ENCODE measurements at regions not wholly inside any gene's neighbourhood (a gene's known extent, or its start where the extent isn't known, plus 50 kb on each side); places are given as distances from the start of the nearest gene placed in this dataset.

DNA sequence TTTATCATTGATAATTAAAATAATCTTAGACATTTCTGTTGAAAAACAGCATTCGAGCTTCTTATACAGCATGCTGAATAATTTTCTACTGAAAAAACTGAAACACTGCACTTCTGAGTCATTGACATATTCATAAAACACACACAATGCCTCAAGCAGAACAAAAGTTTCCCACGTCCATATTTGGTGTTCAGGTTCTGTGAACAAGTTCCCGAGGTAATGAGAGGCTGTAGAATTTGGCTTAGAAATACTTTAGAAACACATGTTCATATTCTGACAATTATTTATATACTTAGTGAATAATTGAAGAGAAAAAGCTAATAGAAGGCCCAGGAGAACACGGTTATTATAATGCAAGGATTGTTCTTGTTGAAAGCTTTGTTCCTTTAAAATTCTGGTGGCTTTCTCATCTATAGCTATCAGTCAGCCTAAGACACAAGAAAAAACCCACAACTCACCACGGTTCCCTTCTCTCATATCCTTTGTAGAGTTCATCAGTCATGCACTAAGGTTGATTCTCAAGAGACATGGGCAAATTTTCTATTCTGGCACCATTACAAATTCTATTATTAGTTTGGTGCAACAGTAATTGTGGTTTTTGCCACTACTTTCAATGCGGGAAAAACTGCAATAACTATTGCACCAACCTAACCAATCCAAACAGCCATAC lies 194.4 kb downstream of the TMX3 start:
- DNase-seq = no peak

GRCh38 chr18:68519336-68519735 lies 195.6 kb downstream of the TMX3 start:
- DNase-seq = no peak

- no peak for DNase-seq
Observed at GRCh38 chr18:68509902-68510301, 205.0 kb downstream of the TMX3 start.

DNA sequence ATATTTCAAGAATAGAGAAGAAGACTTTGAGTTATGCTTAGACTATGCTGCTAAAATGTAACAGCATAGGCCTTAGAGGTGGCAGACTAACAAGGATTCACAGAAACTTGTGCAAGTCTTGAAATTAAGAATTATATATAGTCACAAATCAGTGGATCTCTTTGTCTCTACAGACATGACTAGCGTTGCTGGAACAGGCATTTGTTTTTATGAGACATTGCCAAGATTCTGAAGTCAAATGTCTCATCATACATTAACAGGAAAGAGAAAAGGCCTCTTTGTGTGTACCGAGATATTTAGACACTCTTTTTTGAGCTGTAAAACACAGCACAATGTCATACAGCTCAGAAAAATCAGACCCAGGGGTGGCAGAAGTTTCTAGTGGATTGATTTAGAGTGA lies 207.1 kb downstream of the TMX3 start:
- no peak for DNase-seq

GRCh38 chr18:68505178-68505574 lies 209.7 kb downstream of the TMX3 start:
- DNase-seq = no peak

DNA sequence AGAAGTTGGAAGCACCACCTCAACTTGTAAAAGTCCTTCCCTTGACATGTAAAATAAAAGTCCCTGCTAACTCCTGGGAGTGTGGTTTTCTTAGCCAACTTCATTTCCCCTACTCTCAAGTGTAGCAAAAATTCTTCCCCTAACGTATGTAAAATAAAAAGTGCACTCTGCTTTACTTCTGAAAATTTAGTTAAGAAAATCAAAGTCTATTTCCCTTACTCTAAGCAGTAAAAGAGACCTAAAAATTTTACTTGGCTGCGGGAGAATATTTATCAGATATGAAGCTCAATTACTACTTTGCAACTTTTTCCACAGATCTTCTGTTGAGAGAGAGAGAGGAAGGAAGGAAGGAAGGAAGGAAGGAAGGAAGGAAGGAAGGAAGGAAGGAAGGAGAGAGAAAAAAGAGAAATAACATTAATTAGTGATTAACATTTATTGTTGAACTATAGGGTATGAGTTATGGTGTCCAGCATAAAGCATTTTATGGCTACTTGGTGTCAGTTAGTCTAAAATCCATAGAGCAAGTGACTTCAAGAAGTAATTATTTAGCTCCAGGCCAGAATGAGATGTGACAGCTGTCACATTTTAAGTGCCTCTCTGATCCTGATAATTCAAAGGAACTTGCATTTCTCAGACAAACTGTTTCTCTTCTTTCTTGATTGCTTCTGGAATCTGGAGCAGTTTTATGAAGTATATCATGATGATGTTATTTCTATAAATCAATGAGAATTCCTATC lies 210.3 kb downstream of the TMX3 start:
- DNase-seq = no peak

DNA sequence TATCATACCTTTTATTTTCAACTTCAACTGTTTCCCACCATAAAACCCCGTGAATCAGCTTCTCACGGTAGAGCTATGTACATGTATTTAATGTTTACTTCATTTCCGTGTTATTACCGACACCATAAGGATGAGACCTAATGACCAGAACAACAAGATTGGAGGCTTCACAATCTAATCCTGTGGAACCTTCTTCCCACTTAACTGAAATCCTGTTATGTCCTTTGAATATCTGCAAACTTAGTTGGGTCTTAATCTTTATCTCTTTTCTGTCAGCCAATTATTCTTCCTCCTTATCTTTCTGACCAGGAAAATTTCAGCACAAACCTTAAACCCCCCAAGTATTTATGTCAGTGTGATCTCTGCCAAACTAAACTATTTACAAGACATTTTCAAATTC lies 214.4 kb downstream of the TMX3 start:
- no peak for DNase-seq

DNA sequence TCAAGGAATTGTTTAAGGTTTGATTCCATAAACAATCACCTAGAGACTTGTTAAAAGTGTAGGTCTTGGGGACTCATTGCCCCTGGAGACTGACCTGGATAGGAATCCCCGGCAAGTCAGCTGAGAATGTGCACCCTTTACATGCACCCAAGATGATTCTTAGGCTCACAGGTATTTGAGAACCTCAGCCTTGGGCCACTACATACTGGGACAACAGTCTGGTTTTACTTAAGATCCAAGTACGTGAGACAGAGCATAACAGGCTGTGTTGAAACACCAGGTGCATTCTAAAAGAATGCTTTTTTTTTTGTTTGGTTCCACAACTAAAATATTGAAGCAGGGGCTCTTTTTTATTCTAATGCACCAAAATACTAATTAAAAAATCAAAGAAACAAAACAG lies 215.8 kb downstream of the TMX3 start:
- DNase-seq = no peak

GRCh38 chr18:68498636-68499035 lies 216.3 kb downstream of the TMX3 start:
- DNase-seq = no peak

GRCh38 chr18:68498185-68498584 lies 216.7 kb downstream of the TMX3 start:
- DNase-seq = no peak

GRCh38 chr18:68494802-68495581 lies 219.9 kb downstream of the TMX3 start:
- DNase-seq = no peak

DNA sequence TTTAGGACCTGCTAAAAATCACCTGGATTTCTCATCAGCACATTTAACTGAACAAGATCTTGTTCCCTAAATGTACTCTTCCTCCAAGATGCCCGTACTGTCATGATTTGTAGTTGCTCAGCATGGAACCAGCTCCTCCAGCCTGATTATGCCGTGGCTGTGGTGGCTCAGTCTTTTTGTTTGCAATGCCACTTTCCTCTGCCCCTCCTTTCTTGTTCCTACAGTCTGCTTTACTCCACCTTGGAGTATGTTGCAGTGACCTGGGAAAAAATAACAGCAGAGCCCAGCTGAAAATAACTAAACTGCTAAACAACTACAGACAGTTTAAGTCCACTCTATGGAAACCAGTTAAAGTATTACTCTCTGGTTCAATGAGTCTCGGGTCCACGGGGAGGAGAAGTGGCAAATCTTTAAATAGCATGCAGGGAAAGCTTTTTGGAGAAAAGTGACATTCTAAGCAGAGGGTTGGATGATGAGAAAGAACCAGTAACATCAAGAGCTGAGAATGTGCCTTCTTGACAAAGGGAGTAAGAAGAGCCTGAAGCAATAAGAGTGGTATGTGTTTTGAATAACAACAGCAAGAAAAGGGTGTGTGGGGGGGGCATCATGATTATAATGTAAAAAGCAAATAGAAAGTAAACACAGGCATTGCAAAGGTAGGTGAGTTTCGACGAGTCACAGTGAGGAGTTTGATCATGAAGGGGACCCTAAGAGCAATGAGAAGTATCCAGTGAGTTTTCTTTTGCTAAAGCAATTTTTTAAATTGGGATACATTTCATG lies 225.7 kb downstream of the TMX3 start:
- no peak for DNase-seq

GRCh38 chr18:68484241-68484640 lies 230.7 kb downstream of the TMX3 start:
- no peak for DNase-seq

DNA sequence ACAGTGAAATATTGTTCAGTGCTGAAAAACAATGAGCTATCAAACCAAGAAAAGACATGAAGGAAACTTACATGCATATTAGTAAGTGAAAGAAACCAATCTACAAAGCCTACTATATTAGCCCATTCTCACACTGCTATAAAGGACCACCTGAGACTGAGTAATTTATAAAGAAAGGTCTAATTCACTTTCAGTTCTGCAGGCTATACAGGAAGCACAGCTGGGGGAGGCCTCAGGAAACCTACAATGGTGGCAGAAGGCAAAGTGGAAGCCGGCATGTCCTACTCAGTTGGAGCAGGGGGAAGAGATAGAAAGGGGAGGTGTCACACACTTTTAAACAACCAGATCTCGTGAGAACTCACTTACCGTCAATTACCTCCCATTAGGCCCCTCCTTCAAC lies 232.1 kb downstream of the TMX3 start:
- DNase-seq = no peak

DNA sequence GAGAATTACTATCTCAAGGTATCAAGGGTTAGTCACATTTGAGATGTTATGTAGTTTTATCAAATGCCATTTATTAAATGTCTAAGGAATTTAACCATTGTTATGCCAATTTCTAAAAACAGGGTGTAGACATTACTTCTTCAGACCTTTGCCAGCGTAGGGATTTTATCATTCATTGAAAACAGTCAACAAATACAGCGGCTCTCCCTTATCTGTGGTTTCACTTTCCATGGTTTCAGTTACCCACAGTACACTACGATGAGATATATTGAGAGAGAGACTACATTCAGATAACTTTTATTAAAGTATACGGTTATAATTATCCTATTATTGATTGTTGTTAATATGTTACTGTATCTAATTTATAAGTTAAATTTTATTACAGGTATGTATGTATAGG lies 234.7 kb downstream of the TMX3 start:
- no peak for DNase-seq

- no peak for DNase-seq
Observed at GRCh38 chr18:68478246-68478645, 236.7 kb downstream of the TMX3 start.

- no peak for DNase-seq
Observed at GRCh38 chr18:68475883-68476282, 239.0 kb downstream of the TMX3 start.

- DNase-seq = no peak
Observed at GRCh38 chr18:68472701-68473295, 242.1 kb downstream of the TMX3 start.

GRCh38 chr18:68469049-68469625 lies 245.8 kb downstream of the TMX3 start:
- no peak for DNase-seq

DNA sequence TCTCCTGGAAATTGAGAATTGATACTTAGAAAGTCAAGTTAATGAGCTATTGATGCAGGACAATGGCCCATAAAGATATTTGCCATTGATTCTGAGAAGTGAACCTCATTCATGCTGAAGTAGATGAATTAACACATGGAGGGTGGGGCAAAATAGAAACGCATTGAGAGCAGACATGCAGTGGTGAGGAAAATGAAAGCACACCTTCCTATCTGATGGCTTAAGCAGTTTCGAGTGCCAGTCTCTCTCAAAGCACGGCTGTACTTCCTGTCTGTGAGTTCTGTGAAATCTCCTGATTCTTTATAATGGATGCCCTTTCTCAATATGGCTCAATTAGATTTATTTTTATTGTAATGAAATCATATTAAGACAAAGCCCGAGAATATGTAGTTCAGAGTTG lies 247.0 kb downstream of the TMX3 start:
- DNase-seq = no peak

GRCh38 chr18:68467329-68467728 lies 247.6 kb downstream of the TMX3 start:
- DNase-seq = no peak

- no peak for DNase-seq
Observed at GRCh38 chr18:68466672-68467071, 248.2 kb downstream of the TMX3 start.
